SK-N-SH (cell line): ENCODE measurements at regions not wholly inside any gene's neighbourhood (a gene's known extent, or its start where the extent isn't known, plus 50 kb on each side); places are given as distances from the start of the nearest gene placed in this dataset.

ENCODE experiments used
- FOXJ3 ChIP-seq: sonication (generic); formaldehyde crosslinking; IDR thresholded peaks from 2 replicates; pipeline ENCODE4 v1.5.1; 2020; ENCODE audit warnings: mild to moderate bottlenecking, missing genetic modification reagents
- POLR2AphosphoS5 ChIP-seq: IDR thresholded peaks from 2 replicates; pipeline ENCODE4 v1.6.1; 2012; ENCODE audit warnings: low read depth, low read length
- TF ChIP-seq, protein P1 (sequence below): fragments of 200-600 bp; sonication (generic); IDR thresholded peaks from 2 replicates; pipeline ENCODE4 v1.6.1; 2017; ENCODE audit warnings: antibody characterized with exemption, mild to moderate bottlenecking, moderate library complexity
- TF ChIP-seq, protein P2 (sequence below): IDR thresholded peaks from 2 replicates; pipeline ENCODE4 v1.4.0; 2012; ENCODE audit warnings: low read depth, borderline replicate concordance

DNA sequence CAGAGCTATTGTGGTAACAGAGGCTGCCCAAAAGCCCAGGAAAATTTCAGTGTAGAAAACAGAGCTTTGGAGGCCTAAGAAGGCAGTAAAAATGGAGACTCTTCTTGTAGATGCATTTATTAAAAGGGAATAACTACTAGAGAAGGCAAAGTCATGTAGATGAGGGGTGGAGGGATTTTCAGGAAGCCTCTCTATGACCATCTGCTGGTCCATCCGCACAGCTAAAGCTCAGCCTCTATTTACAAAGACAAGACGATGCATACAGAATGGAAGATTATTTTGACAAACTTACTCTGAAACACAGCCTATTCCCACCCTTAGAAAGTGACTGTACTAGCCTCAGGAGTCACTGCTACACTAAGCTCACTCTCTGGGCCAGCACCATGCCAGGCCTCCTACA, 71.4 kb downstream of the GLRX5 start:
- TF ChIP-seq, protein P1, sequence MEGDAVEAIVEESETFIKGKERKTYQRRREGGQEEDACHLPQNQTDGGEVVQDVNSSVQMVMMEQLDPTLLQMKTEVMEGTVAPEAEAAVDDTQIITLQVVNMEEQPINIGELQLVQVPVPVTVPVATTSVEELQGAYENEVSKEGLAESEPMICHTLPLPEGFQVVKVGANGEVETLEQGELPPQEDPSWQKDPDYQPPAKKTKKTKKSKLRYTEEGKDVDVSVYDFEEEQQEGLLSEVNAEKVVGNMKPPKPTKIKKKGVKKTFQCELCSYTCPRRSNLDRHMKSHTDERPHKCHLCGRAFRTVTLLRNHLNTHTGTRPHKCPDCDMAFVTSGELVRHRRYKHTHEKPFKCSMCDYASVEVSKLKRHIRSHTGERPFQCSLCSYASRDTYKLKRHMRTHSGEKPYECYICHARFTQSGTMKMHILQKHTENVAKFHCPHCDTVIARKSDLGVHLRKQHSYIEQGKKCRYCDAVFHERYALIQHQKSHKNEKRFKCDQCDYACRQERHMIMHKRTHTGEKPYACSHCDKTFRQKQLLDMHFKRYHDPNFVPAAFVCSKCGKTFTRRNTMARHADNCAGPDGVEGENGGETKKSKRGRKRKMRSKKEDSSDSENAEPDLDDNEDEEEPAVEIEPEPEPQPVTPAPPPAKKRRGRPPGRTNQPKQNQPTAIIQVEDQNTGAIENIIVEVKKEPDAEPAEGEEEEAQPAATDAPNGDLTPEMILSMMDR, result no peak
- TF ChIP-seq, protein P2, sequence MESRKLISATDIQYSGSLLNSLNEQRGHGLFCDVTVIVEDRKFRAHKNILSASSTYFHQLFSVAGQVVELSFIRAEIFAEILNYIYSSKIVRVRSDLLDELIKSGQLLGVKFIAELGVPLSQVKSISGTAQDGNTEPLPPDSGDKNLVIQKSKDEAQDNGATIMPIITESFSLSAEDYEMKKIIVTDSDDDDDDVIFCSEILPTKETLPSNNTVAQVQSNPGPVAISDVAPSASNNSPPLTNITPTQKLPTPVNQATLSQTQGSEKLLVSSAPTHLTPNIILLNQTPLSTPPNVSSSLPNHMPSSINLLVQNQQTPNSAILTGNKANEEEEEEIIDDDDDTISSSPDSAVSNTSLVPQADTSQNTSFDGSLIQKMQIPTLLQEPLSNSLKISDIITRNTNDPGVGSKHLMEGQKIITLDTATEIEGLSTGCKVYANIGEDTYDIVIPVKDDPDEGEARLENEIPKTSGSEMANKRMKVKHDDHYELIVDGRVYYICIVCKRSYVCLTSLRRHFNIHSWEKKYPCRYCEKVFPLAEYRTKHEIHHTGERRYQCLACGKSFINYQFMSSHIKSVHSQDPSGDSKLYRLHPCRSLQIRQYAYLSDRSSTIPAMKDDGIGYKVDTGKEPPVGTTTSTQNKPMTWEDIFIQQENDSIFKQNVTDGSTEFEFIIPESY, result no peak
- no peak for TF ChIP-seq POLR2AphosphoS5
- TF ChIP-seq FOXJ3, result no peak
